B cell (primary cell): ENCODE measurements at regions not wholly inside any gene's neighbourhood (a gene's known extent, or its start where the extent isn't known, plus 50 kb on each side); places are given as distances from the start of the nearest gene placed in this dataset.

Experiments used
- ATAC-seq: fragments of 200-7000 bp; cut with Tn5 transposase; one replicate; pipeline ENCODE4 v1.10.0; 2021; ENCODE audit warnings: low read depth, mild to moderate bottlenecking, moderate number of reproducible peaks, moderate library complexity
- CTCF ChIA-PET: fragments of 350-600 bp; sonication (Branson Sonifier 250); formaldehyde crosslinking; loops from one replicate; lab custom pipeline; 2021; ENCODE audit warnings: antibody characterized with exemption, inconsistent platforms; lab: Charles Lee
- POLR2A ChIA-PET: fragments of 350-600 bp; sonication (Branson Sonifier 250); formaldehyde crosslinking; loops from one replicate; lab custom pipeline; 2021; ENCODE audit warnings: antibody characterized with exemption; lab: Charles Lee
- DNase-seq: peaks from one replicate; pipeline ENCODE4 v3.0.0; 2013
- H2AFZ ChIP-seq: 2 replicates; pipeline ENCODE4 v1.6.1; 2012; ENCODE audit warnings: mild to moderate bottlenecking, low read depth, low read length; ENCODE audit not compliant: insufficient read depth, poor library complexity, severe bottlenecking
- H3K27ac ChIP-seq, 2 donors: 1 replicate in 1 of 2; 2 replicates in 1 of 2; pipeline ENCODE4 v1.5.1; 2012 to 2013; ENCODE audit warnings: low read length in 2 of 2, mild to moderate bottlenecking in 2 of 2, moderate library complexity in 1 of 2
- H3K27me3 ChIP-seq, 4 experiments: fragments of 200-600 bp in 1 of 4; sonication (generic) in 1 of 4; replicated peaks in 1 of 4; 1 replicate in 2 of 4; 2 replicates in 2 of 4; pipeline versions ENCODE4 v1.6.1 to v1.7.0; 2013 to 2016; ENCODE audit warnings: low read length in 3 of 4, mild to moderate bottlenecking in 2 of 4, mixed read lengths in 1 of 4, moderate library complexity in 1 of 4; ENCODE audit not compliant: insufficient read depth in 4 of 4, control insufficient read depth in 3 of 4; ENCODE audit errors: control extremely low read depth in 1 of 4
- H3K36me3 ChIP-seq, 2 experiments: replicated peaks in 1 of 2; 1 replicate in 1 of 2; 2 replicates in 1 of 2; pipeline versions ENCODE4 v1.6.1 to v1.7.1; 2013; ENCODE audit warnings: low read length in 1 of 2; ENCODE audit not compliant: insufficient read depth in 2 of 2, control insufficient read depth in 1 of 2; ENCODE audit errors: control extremely low read depth in 1 of 2, extremely low read depth in 1 of 2
- H3K4me1 ChIP-seq, 2 donors: fragments of 200-600 bp in 1 of 2; sonication (generic) in 1 of 2; 1 replicate in 1 of 2; 2 replicates in 1 of 2; pipeline versions ENCODE4 v1.5.1 to v1.6.1; 2013 to 2017; ENCODE audit warnings: low read length in 2 of 2; ENCODE audit not compliant: control insufficient read depth in 2 of 2, insufficient read depth in 2 of 2
- H3K4me2 ChIP-seq: replicated peaks from 2 replicates; pipeline ENCODE3; 2012; ENCODE audit warnings: mild to moderate bottlenecking, low read depth, low read length; ENCODE audit not compliant: poor library complexity, severe bottlenecking
- H3K4me3 ChIP-seq, 5 experiments: fragments of 200-600 bp in 1 of 5; sonication (generic) in 1 of 5; 1 replicate in 3 of 5; 2 replicates in 2 of 5; pipeline versions ENCODE4 v1.5.1 to v1.7.0; 2011 to 2016; ENCODE audit warnings: low read length in 4 of 5, mild to moderate bottlenecking in 4 of 5, low read depth in 2 of 5, control low read depth in 1 of 5, moderate library complexity in 1 of 5; ENCODE audit not compliant: insufficient read depth in 1 of 5; ENCODE audit errors: control extremely low read depth in 1 of 5, extremely low read depth in 1 of 5
- H3K79me2 ChIP-seq: fragments of 200-600 bp; sonication (generic); one replicate; pipeline ENCODE4 v1.6.0; 2016; ENCODE audit warnings: low read length; ENCODE audit not compliant: control insufficient read depth, insufficient read depth
- H3K9ac ChIP-seq: fragments of 200-600 bp; sonication (generic); 2 replicates; pipeline ENCODE4 v1.6.1; 2017; ENCODE audit warnings: mild to moderate bottlenecking, low read length, moderate library complexity
- H3K9me3 ChIP-seq, 3 donors: one replicate each; pipeline versions ENCODE4 v1.6.1 to v1.7.1; 2013; ENCODE audit warnings: low read length in 2 of 3; ENCODE audit not compliant: control insufficient read depth in 2 of 3, insufficient read depth in 1 of 3; ENCODE audit errors: control extremely low read depth in 1 of 3
- H4K20me1 ChIP-seq: 2 replicates; pipeline ENCODE4 v1.6.0; 2012; ENCODE audit warnings: mild to moderate bottlenecking, low read length; ENCODE audit not compliant: insufficient read depth, control insufficient read depth, poor library complexity, severe bottlenecking
- H3K27ac Mint-ChIP-seq: one replicate; pipeline ENCODE4 v1.8.0; 2021; ENCODE audit warnings: mixed read lengths
- H3K27me3 Mint-ChIP-seq: one replicate; pipeline ENCODE4 v1.8.0; 2021; ENCODE audit warnings: mixed read lengths
- H3K4me1 Mint-ChIP-seq: one replicate; pipeline ENCODE4 v1.8.0; 2021; ENCODE audit warnings: mixed read lengths
- H3K4me3 Mint-ChIP-seq: one replicate; pipeline ENCODE4 v1.8.0; 2021; ENCODE audit warnings: mixed read lengths
- H3K9me3 Mint-ChIP-seq: one replicate; pipeline ENCODE4 v1.8.0; 2022; ENCODE audit warnings: mixed read lengths; ENCODE audit not compliant: insufficient read depth
- CTCF ChIP-seq: fragments of 200-600 bp; IDR thresholded peaks from one replicate; pipeline ENCODE4 v1.8.0; 2022; ENCODE audit warnings: antibody characterized with exemption, mild to moderate bottlenecking
- EZH2 ChIP-seq: IDR thresholded peaks from 2 replicates; pipeline ENCODE4 v1.6.1; 2012; ENCODE audit warnings: borderline replicate concordance, low read depth, mild to moderate bottlenecking, moderate library complexity, low read length; ENCODE audit not compliant: insufficient read depth, poor library complexity, severe bottlenecking
- WGBS: methylation state at CpG from one replicate; pipeline ENCODE4 v1.1.5; 2013; ENCODE audit warnings: missing lambda C conversion rate; ENCODE audit not compliant: insufficient coverage; 5-methylcytosine and 5-hydroxymethylcytosine counted together
- intact Hi-C: fragments of 100-400 bp; cut with micrococcal nuclease; formaldehyde crosslinking; loops from one replicate; pipeline ENCODE4 v1.10.0; 2022

- Histone ChIP-seq H3K9me3 (no peaks in the 10 kb centered on the region), H3K27ac (no peak overlapping the region), H2AFZ (no peak overlapping the region), H3K27me3 (no peaks in the 10 kb centered on the region), H3K4me3 (no peak overlapping the region), H3K4me1 (no peaks in the 10 kb centered on the region), H3K9ac (no peak overlapping the region), H3K36me3 (no peaks in the 10 kb centered on the region), H3K4me2 (no peak overlapping the region), H3K79me2 (no peaks in the 10 kb centered on the region), H4K20me1 (no peaks in the 10 kb centered on the region)
- ATAC-seq (no peak), DNase-seq (no peak)
- ChIA-PET POLR2A (no interaction called here), CTCF (no interaction called here)
- Mint-ChIP-seq H3K4me3 (no peak overlapping the region), H3K27ac (no peak overlapping the region), H3K4me1 (no peaks in the 10 kb centered on the region), H3K9me3 (no peaks in the 10 kb centered on the region), H3K27me3 (no peaks in the 10 kb centered on the region)
- TF ChIP-seq EZH2 (no peak), CTCF (no peak)
- no CpG with 5 or more reads among the region's 4 CpGs for WGBS
- intact Hi-C loops = no loop called here
Measured at GRCh38 chr21:21712748-21713520, 714.7 kb downstream of the NCAM2 start.

- no peak overlapping the region for H3K27ac ChIP-seq
- CTCF ChIA-PET = no interaction called here
- Mint-ChIP-seq H3K9me3 (no peaks in the 10 kb centered on the region), H3K27me3 (no peaks in the 10 kb centered on the region), H3K4me1 (no peaks in the 10 kb centered on the region), H3K27ac (no peak overlapping the region), H3K4me3 (no peak overlapping the region)
- H3K9me3 ChIP-seq = no peaks in the 10 kb centered on the region
- DNase-seq (no peak), ATAC-seq (no peak)
- no CpG with 5 or more reads among the region's 3 CpGs for WGBS
- H4K20me1 ChIP-seq = no peaks in the 10 kb centered on the region
- H3K27me3 ChIP-seq = no peaks in the 10 kb centered on the region
- H3K4me2 ChIP-seq = no peak overlapping the region
- H3K4me1 ChIP-seq = no peaks in the 10 kb centered on the region
- H3K4me3 ChIP-seq = no peak overlapping the region
- H3K79me2 ChIP-seq = no peaks in the 10 kb centered on the region
- no peak overlapping the region for H2AFZ ChIP-seq
- POLR2A ChIA-PET = no interaction called here
- no peak overlapping the region for H3K9ac ChIP-seq
- TF ChIP-seq EZH2 (no peak), CTCF (no peak)
- intact Hi-C loops = no loop called here
- no peaks in the 10 kb centered on the region for H3K36me3 ChIP-seq
Measured at GRCh38 chr21:21713651-21714180, 715.5 kb downstream of the NCAM2 start.
